ENCODE measurements at regions not wholly inside any gene's neighbourhood (a gene's known extent, or its start where the extent isn't known, plus 50 kb on each side); places are given as distances from the start of the nearest gene placed in this dataset.

DNA sequence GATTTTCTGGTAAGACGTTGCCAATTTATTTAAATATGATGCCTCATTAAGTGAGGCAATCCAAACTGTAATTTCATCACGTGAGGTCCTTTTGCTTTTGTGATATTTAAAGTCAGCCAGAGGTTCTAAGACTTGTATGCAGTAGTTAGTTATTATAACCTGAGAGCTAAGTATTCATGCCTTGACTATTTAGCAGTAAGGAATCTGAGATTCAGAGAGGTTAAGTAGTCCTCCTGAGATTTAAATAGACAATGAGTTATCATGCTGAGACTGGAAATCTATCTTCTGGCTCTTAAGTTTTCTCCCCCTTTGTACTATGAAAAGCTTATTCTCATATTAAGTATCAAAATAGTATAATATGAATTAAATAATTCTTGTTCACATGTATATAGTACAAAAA, 158.0 kb downstream of the UTRN start:
- no peak for TF ChIP-seq YY1 (IDR thresholded peaks at IDR 0.05; ENCODE audit: low read depth, low read length)
- no peak for TF ChIP-seq POLR2AphosphoS5 (IDR thresholded peaks at IDR 0.05; ENCODE audit: low read depth, low read length)
- TF ChIP-seq TBP (IDR thresholded peaks at IDR 0.05; ENCODE audit: low read depth, low read length): no peak
- TF ChIP-seq TAF1 (IDR thresholded peaks at IDR 0.05; ENCODE audit: low read depth, low read length): no peak
- no peak for TF ChIP-seq MAFK (IDR thresholded peaks at IDR 0.05; ENCODE audit: low read depth, low read length)
- no peak for TF ChIP-seq RNF2 (IDR thresholded peaks at IDR 0.05; ENCODE audit: borderline replicate concordance, low read depth, low read length, missing control alignments, poor library complexity, severe bottlenecking)
- no peak for TF ChIP-seq POLR2A (IDR thresholded peaks at IDR 0.05; ENCODE audit: control extremely low read depth in 1 of 2, low read depth in 2 of 2, low read length in 2 of 2)

All from H1 (cell line).